ENCODE measurements at regions not wholly inside any gene's neighbourhood (a gene's known extent, or its start where the extent isn't known, plus 50 kb on each side); places are given as distances from the start of the nearest gene placed in this dataset.

DNA sequence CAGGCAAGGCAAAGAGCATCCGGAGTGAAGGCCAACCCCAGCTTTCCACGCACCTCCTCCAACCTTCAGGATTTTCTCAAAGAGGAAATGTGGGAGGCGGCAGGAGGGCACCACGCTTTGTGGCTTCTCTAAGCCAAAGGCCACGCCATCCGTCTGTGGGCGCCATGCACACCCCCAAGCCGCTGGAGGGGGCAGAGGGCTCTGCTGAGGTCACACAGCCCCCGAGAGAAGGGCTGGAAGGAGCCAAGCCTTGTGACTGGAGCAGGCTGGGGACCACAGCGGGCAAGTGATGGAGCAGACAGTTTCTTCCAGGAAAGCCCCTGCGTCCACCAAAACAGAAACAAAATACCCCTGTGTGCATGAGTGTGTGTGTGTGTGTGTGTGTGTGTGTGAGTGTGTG lies 527.4 kb downstream of the BRD1 start:
- Histone ChIP-seq H3K27ac (ENCODE audit: low read depth in 2 of 2, low read length in 2 of 2) (no peak overlapping the region), H3K27me3 (ENCODE audit: control insufficient read depth in 2 of 2, insufficient read depth in 2 of 2, low read length in 2 of 2) (peaks cover 0 to 4% of the 10 kb centered on the region in 2 donors), H3K36me3 (ENCODE audit: control insufficient read depth in 2 of 2, insufficient read depth in 2 of 2, low read length in 2 of 2) (no peaks in the 10 kb centered on the region), H3K9ac (ENCODE audit: low read depth in 1 of 2, low read length in 2 of 2) (no peak overlapping the region), H3K9me3 (ENCODE audit: control insufficient read depth in 2 of 2, low read length in 2 of 2) (no peaks in the 10 kb centered on the region), H3K4me1 (ENCODE audit: control insufficient read depth in 2 of 2, insufficient read depth in 2 of 2, low read length in 2 of 2) (no peaks in the 10 kb centered on the region), H3K4me3 (ENCODE audit: low read length in 2 of 2) (no peak overlapping the region)

DNA sequence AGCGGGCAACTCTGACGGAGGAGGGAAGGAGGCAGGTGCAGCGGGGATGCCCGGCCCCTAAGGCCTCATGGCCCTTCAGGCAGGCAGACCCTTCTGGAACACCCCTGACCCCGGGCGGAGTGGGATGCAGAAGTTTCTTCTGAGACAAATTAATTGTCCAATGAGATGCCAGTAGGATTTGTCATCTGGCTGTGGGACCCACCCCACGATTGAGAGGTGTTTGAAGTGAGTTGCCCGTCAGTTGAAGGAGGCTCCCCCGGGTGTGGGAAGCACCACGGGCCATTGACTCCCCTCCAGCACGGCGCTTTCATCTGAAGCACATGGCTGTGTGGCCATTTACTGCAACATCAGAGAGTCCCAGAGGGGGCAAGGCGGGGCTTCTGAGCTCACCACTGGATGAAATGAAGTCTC lies 527.8 kb downstream of the BRD1 start:
- H3K9me3 ChIP-seq (ENCODE audit: control insufficient read depth in 2 of 2, low read length in 2 of 2), result no peaks in the 10 kb centered on the region
- H3K9ac ChIP-seq (ENCODE audit: low read depth in 1 of 2, low read length in 2 of 2), result no peak overlapping the region
- H3K4me3 ChIP-seq (ENCODE audit: low read length in 2 of 2), result no peak overlapping the region
- no peak overlapping the region for H3K27ac ChIP-seq (ENCODE audit: low read depth in 2 of 2, low read length in 2 of 2)
- no peaks in the 10 kb centered on the region for H3K4me1 ChIP-seq (ENCODE audit: control insufficient read depth in 2 of 2, insufficient read depth in 2 of 2, low read length in 2 of 2)
- H3K27me3 ChIP-seq (ENCODE audit: control insufficient read depth in 2 of 2, insufficient read depth in 2 of 2, low read length in 2 of 2), result peaks cover 0 to 4% of the 10 kb centered on the region in 2 donors
- H3K36me3 ChIP-seq (ENCODE audit: control insufficient read depth in 2 of 2, insufficient read depth in 2 of 2, low read length in 2 of 2), result no peaks in the 10 kb centered on the region

DNA sequence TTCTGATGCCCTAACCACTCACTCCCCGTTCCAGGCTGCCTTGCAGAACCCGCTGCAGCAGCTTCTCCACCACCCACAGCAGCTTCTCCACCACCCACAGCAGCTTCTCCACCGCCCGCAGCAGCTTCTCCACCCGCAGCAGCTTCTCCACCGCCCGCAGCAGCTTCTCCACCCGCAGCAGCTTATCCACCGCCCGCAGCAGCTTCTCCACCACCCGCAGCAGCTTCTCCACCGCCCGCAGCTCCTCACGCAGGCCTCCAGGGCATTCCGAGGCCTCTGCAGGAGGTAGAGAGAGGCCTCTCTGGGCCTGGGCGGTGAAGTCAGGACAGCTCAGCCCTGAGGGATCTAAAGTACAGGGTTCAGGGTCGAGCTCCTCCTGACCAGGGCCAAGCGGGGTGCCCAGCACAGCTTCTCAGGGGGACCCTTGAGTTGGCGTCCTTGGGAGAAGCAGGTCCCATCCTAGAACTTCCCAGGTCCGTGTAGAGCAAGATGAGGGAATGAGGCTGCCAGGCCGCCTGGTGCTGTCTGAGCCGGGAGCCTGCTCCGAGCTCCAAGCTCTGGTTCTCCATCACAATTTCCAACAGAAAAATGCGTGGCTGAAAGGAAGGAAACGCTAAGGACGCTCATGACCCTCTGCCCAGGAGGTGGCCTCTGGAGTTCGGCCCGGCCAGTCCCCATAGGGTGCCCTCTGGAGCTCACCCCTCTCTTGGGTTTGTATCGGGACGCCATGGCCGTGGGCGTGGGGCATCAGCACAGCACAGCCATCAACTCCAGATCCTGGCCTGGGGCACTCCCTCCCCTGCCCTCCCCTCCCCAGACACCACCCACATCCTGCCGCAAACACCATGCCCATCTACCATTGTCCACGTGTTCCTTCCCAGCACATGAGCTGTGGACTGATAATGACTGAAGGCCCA lies 528.6 kb downstream of the BRD1 start:
- Histone ChIP-seq H3K4me1 (ENCODE audit: control insufficient read depth in 2 of 2, insufficient read depth in 2 of 2, low read length in 2 of 2) (no peaks in the 10 kb centered on the region), H3K36me3 (ENCODE audit: control insufficient read depth in 2 of 2, insufficient read depth in 2 of 2, low read length in 2 of 2) (no peaks in the 10 kb centered on the region), H3K27me3 (ENCODE audit: control insufficient read depth in 2 of 2, insufficient read depth in 2 of 2, low read length in 2 of 2) (peaks cover 0 to 4% of the 10 kb centered on the region in 2 donors), H3K9me3 (ENCODE audit: control insufficient read depth in 2 of 2, low read length in 2 of 2) (no peaks in the 10 kb centered on the region), H3K9ac (ENCODE audit: low read depth in 1 of 2, low read length in 2 of 2) (no peak overlapping the region), H3K27ac (ENCODE audit: low read depth in 2 of 2, low read length in 2 of 2) (no peak overlapping the region), H3K4me3 (ENCODE audit: low read length in 2 of 2) (no peak overlapping the region)

DNA sequence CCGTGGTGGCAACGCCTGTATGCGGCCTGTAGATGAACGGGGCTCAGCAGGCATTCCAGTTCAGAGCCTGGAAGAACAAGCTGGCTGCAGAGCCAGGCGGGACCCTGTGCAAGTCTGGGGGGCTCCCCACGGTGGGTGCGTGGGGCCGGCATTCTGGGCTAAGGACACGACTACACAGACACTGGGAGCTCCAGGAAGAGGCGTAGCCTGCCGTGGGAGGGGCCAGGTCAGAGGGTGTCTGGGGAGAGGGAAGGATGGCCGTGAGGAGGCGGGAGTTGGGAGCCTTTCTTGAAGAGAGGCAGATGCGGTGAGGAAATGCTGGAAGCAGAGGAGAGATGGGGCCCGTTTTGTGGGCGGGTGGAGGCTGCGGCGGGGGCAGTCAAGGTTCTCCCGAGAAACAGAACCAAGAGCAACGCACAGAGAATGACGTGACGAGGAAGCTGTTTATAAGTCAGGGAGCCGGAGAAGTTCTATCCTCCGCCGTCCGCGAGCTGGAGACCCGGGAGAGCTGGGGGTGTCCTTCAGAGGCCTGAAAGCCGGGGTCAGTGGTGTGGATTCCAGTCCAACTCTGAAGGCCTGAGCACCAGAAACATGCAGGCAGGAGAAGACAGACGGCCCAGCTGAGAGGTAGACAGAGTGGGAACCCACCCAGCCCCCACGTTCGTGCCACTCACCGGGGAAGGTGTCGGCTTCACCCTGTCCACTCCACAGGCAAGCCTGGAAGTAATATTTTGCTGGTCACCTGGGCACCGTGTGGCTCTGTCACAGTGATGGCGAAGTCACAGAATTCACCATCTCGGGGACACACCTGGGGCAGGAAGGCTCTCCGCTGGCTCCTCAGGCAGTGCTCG lies 529.6 kb downstream of the BRD1 start:
- Histone ChIP-seq H3K9ac (ENCODE audit: low read depth in 1 of 2, low read length in 2 of 2) (no peak overlapping the region), H3K4me1 (ENCODE audit: control insufficient read depth in 2 of 2, insufficient read depth in 2 of 2, low read length in 2 of 2) (no peaks in the 10 kb centered on the region), H3K27ac (ENCODE audit: low read depth in 2 of 2, low read length in 2 of 2) (no peak overlapping the region), H3K4me3 (ENCODE audit: low read length in 2 of 2) (no peak overlapping the region), H3K27me3 (ENCODE audit: control insufficient read depth in 2 of 2, insufficient read depth in 2 of 2, low read length in 2 of 2) (no peaks in the 10 kb centered on the region), H3K36me3 (ENCODE audit: control insufficient read depth in 2 of 2, insufficient read depth in 2 of 2, low read length in 2 of 2) (no peaks in the 10 kb centered on the region), H3K9me3 (ENCODE audit: control insufficient read depth in 2 of 2, low read length in 2 of 2) (no peaks in the 10 kb centered on the region)

DNA sequence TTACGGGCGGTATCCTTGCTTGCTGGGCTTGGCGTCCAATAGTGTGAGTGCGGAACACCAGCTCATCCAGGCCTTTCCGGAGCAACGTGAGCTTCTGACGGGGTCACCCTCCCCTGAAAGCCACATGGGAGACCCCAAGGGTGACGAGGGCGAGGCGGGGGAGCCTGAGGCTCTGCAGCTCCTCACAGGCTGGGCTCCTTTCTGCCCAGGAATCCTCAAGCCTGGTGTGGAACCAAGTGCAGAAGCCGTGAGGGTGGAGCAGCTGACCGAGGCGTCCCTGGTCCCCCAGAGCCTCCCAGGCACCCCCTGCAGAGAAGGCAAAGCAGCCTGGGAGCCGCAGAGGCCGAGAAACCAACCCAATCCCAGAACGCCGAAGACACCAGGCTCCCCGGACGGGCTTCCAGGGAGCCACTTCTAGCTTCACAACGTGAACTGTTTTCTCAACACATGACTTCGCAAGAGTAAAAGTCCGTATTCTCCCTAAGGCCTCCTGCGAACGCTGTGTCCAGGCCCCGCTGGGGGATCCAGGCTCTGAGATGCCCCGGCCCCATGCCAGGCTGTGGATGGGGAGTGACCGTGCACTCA lies 530.3 kb downstream of the BRD1 start:
- Histone ChIP-seq H3K9me3 (ENCODE audit: control insufficient read depth in 2 of 2, low read length in 2 of 2) (no peaks in the 10 kb centered on the region), H3K27me3 (ENCODE audit: control insufficient read depth in 2 of 2, insufficient read depth in 2 of 2, low read length in 2 of 2) (no peaks in the 10 kb centered on the region), H3K36me3 (ENCODE audit: control insufficient read depth in 2 of 2, insufficient read depth in 2 of 2, low read length in 2 of 2) (no peaks in the 10 kb centered on the region), H3K27ac (ENCODE audit: low read depth in 2 of 2, low read length in 2 of 2) (no peak overlapping the region), H3K4me3 (ENCODE audit: low read length in 2 of 2) (no peak overlapping the region), H3K9ac (ENCODE audit: low read depth in 1 of 2, low read length in 2 of 2) (no peak overlapping the region), H3K4me1 (ENCODE audit: control insufficient read depth in 2 of 2, insufficient read depth in 2 of 2, low read length in 2 of 2) (no peaks in the 10 kb centered on the region)

DNA sequence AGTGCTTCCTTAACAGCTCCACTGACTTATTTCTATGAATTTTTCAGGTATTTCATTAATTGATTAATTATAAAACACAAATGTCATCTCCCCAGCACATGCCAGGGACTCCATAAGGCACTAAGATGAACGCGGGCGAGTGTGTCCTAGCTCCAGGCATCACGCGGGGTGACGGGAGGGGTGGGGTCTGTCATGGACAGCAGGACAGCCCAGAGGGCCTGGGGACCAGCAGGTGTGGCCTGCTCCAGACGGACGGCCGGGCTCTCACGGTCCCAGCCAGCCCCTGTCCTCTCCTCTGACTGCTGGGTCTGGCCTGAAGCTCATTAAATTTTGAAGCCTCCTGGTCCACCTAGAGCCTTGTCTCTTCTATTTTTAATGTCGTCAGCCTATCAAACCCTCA lies 531.1 kb downstream of the BRD1 start:
- H3K27me3 ChIP-seq (ENCODE audit: control insufficient read depth in 2 of 2, insufficient read depth in 2 of 2, low read length in 2 of 2), result no peaks in the 10 kb centered on the region
- no peak overlapping the region for H3K9ac ChIP-seq (ENCODE audit: low read depth in 1 of 2, low read length in 2 of 2)

DNA sequence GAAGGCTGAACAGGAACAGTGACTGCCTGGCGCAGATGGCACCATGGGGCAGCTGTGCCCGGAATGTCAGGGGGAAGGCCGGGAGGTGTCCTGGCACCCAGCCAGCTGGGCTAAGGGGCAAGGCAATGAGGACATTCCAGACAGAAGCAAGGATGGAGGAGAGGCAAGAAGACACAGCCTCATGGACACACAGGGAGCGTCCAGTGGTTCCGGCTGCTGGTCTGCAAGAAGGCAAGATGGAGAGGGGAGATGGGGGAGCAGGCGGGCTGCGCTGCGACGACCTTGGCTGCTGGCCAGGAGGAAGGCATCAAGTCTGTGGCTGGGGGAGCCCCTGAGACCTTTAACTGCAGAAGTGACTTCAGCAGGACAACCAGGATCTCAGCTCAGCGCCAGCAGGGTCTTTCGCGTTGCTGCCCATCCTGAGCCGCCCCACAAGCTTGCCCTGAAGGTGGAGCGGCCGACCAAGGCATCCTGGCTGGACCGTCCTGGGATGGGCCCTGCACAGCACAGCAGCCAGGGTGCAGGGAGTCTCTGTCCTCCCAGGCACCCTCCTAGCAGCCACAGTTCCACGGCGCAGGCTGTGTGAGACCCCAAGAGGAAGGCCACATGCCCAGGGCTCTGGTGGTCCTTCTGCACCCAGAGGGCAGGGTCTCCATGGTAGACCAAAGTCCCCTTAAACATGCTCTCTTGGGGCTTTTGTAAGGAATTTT lies 531.7 kb downstream of the BRD1 start:
- no peaks in the 10 kb centered on the region for H3K4me1 ChIP-seq (ENCODE audit: control insufficient read depth in 2 of 2, insufficient read depth in 2 of 2, low read length in 2 of 2)
- H3K4me3 ChIP-seq (ENCODE audit: low read length in 2 of 2), result no peak overlapping the region
- no peak overlapping the region for H3K27ac ChIP-seq (ENCODE audit: low read depth in 2 of 2, low read length in 2 of 2)
- H3K27me3 ChIP-seq (ENCODE audit: control insufficient read depth in 2 of 2, insufficient read depth in 2 of 2, low read length in 2 of 2), result no peaks in the 10 kb centered on the region
- H3K36me3 ChIP-seq (ENCODE audit: control insufficient read depth in 2 of 2, insufficient read depth in 2 of 2, low read length in 2 of 2), result no peaks in the 10 kb centered on the region
- H3K9ac ChIP-seq (ENCODE audit: low read depth in 1 of 2, low read length in 2 of 2), result no peak overlapping the region
- no peaks in the 10 kb centered on the region for H3K9me3 ChIP-seq (ENCODE audit: control insufficient read depth in 2 of 2, low read length in 2 of 2)

More for the DNA sequence above, 531.1 kb downstream of the BRD1 start:
- no peak overlapping the region for H3K27ac ChIP-seq (ENCODE audit: low read depth in 2 of 2, low read length in 2 of 2)
- no peaks in the 10 kb centered on the region for H3K4me1 ChIP-seq (ENCODE audit: control insufficient read depth in 2 of 2, insufficient read depth in 2 of 2, low read length in 2 of 2)
- no peak overlapping the region for H3K4me3 ChIP-seq (ENCODE audit: low read length in 2 of 2)
- H3K36me3 ChIP-seq (ENCODE audit: control insufficient read depth in 2 of 2, insufficient read depth in 2 of 2, low read length in 2 of 2), result no peaks in the 10 kb centered on the region
- no peaks in the 10 kb centered on the region for H3K9me3 ChIP-seq (ENCODE audit: control insufficient read depth in 2 of 2, low read length in 2 of 2)

DNA sequence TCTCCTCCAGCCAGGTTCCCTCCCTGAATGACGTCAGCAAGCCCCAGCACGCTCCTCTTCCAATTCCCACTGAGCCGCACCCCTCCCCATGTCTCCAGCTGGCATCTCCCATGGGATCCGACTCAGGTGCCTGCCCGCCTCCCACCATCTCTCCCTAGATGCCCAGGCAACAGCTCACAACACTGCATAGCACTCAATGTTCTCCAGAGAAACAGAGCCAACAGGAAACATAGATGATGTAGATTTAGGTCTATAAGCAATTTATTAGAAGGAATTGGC lies 532.3 kb downstream of the BRD1 start:
- H3K36me3 ChIP-seq (ENCODE audit: control insufficient read depth in 2 of 2, insufficient read depth in 2 of 2, low read length in 2 of 2), result no peaks in the 10 kb centered on the region
- H3K4me1 ChIP-seq (ENCODE audit: control insufficient read depth in 2 of 2, insufficient read depth in 2 of 2, low read length in 2 of 2), result no peaks in the 10 kb centered on the region
- H3K27me3 ChIP-seq (ENCODE audit: control insufficient read depth in 2 of 2, insufficient read depth in 2 of 2, low read length in 2 of 2), result no peaks in the 10 kb centered on the region
- H3K27ac ChIP-seq (ENCODE audit: low read depth in 2 of 2, low read length in 2 of 2), result no peak overlapping the region
- no peak overlapping the region for H3K4me3 ChIP-seq (ENCODE audit: low read length in 2 of 2)
- no peak overlapping the region for H3K9ac ChIP-seq (ENCODE audit: low read depth in 1 of 2, low read length in 2 of 2)
- H3K9me3 ChIP-seq (ENCODE audit: control insufficient read depth in 2 of 2, low read length in 2 of 2), result no peaks in the 10 kb centered on the region

DNA sequence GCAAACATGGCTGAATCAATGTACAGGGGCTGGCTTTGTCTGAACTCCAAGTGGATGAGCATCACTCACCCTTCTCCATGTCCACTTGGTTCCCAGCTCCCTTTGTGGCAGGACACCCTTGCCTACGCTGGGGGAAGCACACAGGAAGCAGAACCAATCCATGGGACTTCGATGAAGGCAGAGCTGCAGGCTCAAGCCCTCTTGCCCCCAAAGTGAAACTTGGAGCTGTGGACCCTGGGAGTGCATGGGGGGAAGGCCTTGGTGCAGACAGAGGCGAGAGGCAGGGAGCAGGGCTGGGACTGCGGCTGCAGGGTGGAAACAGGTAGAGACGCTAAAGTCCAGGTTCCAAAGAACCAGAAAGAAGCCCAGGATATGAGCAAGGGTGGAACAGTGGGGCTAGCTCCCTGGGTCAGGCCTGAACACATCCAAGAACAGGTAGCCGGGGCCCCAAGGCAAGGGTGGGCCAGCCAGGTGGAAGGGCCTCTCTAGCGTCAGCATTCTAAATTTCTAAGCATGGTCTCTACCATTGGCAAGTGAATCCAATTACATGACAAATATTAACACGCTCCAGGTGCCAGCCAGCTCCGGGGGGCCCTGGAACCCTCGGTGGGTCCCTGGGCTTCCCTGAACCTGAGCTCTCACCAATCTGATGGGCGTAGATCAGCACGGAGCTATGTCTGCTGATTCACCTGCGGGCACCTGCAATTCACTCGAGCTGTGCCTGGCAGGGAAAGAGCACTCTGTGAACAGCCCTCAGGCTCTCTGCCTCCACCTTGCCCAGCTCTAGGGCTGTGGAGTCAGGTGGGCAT lies 532.8 kb downstream of the BRD1 start:
- Histone ChIP-seq H3K27ac (ENCODE audit: low read depth in 2 of 2, low read length in 2 of 2) (no peak overlapping the region), H3K4me1 (ENCODE audit: control insufficient read depth in 2 of 2, insufficient read depth in 2 of 2, low read length in 2 of 2) (no peaks in the 10 kb centered on the region), H3K9ac (ENCODE audit: low read depth in 1 of 2, low read length in 2 of 2) (no peak overlapping the region), H3K36me3 (ENCODE audit: control insufficient read depth in 2 of 2, insufficient read depth in 2 of 2, low read length in 2 of 2) (no peaks in the 10 kb centered on the region), H3K4me3 (ENCODE audit: low read length in 2 of 2) (no peak overlapping the region), H3K27me3 (ENCODE audit: control insufficient read depth in 2 of 2, insufficient read depth in 2 of 2, low read length in 2 of 2) (no peaks in the 10 kb centered on the region), H3K9me3 (ENCODE audit: control insufficient read depth in 2 of 2, low read length in 2 of 2) (no peaks in the 10 kb centered on the region)
